NCI-H2227 (cell line): ENCODE measurements at regions not wholly inside any gene's neighbourhood (a gene's known extent, or its start where the extent isn't known, plus 50 kb on each side); places are given as distances from the start of the nearest gene placed in this dataset.

Experiments
- DNase-seq: peaks from one replicate; lab custom pipeline; 2025; ENCODE audit not compliant: unreplicated experiment; lab: John Stamatoyannopoulos, UW

GRCh38 chr15:91549581-91549980 is 303.9 kb upstream of the SLCO3A1 start:
- no peak for DNase-seq

DNA sequence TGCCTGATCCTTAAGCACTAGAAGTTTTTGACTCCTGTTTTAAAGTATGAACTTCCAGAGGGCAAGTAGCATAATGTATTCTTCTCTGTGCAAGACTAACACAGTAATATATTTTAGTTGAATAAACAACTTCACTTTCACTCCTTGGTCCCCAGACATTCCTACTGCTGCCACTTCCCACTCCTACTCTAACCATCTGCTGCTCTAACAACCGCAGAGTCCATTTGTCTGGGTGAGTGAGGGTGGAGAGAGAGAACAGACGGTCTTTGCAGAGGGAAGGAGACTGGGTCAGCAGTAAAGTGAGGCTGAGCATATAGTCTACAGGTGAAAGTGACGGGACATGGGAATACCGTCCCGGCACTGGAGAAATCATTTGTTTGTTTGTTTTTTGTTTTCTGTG is 301.0 kb upstream of the SLCO3A1 start:
- DNase-seq = peak; percentile 6

GRCh38 chr15:91553196-91553854 is 300.2 kb upstream of the SLCO3A1 start:
- DNase-seq = peak; percentile 75

- DNase-seq = no peak
Measured at GRCh38 chr15:91555312-91555711, 298.2 kb upstream of the SLCO3A1 start.

DNA sequence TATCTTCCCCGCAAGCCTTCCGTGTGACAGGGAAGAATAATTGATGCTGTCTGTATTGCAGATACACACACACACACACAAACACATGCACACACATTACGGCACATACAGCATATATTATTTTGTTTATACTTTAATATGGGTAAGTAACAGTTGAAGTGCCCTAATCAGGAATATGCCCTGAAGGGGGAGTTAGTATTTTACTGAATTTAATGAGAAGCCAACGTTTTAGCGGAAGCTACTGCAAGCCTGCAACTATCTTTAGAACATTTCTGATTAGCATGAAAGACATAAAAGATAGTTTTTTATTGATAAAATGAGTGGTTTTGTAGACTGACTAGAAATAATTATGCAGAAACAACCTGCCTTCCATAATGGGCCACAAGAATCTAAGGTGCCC is 296.6 kb upstream of the SLCO3A1 start:
- DNase-seq = no peak

- DNase-seq = no peak
Measured at GRCh38 chr15:91559066-91559465, 294.4 kb upstream of the SLCO3A1 start.

DNA sequence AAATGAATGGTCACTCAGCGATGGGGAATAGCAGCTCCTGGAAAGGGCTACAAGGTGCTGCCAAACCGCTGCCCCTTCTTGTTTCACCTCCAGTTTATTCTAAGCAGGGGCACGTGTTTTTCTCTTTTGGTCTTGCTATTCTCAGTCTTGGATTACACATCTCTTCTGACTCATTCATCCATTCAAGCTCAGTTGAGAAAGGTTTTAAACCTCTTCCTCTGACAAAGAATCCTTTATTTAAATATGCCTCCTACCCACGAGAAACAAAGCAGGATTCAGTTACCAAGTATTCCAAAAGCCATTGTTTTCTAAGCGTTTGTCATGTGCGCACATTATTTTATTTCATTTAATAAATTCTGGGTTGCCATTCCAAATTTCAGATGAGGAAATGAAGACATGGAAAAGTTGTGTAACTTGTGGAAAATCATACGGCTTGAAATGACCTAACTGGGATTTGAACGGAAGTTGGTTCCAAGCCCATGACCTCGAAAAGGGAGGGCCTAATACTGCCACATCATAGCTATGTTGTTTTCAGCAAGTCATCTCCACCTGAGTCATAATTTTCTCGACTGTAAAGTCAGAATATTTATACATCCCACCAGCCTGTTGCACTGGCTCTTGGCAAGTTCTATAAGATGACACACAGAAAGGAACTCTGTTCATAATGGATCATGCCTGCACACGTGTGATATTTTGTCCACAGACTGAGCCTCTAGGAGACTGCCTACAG is 292.0 kb upstream of the SLCO3A1 start:
- no peak for DNase-seq

GRCh38 chr15:91562698-91563097 is 290.8 kb upstream of the SLCO3A1 start:
- DNase-seq = no peak

- no peak for DNase-seq
Measured at GRCh38 chr15:91564631-91565030, 288.9 kb upstream of the SLCO3A1 start.

DNA sequence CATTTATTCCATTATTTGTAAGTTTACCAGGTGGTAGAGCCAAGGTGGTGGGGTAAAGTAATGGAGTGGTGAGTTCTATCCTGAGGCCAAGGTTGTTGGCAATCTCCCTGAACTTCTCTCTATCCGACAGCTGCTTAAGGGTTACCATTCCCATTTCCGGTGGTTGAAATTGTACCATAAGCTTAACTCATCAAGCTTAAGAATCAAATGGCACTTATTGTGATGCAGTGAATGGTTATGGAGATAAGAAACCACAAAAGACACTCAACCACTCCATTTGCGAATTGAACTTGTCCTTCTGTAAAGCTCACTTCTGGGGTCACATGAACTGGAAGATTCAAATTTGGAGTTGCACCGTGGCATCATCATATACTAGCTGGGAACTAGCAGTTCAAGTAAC is 287.4 kb upstream of the SLCO3A1 start:
- DNase-seq = no peak

- DNase-seq = no peak
Measured at GRCh38 chr15:91568036-91568435, 285.5 kb upstream of the SLCO3A1 start.

DNA sequence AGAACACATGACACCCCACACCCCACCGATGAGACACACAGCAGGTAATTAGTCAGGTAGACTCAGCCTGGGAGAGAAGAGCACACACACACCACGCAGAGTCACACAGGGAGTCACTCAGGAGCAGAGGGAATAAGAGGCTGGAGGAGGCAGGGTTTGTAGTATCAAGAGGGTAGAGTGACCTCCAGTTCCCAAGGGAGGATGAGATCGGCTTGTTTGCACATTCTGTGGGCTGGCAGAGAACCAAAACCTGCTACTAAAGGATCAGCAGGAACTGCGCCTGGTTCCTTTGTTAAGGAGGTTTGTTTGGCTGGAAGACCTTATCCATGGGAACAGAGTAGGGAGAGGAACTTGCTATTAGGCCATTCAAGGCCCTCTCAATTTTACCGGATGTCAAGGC is 281.4 kb upstream of the SLCO3A1 start:
- DNase-seq = peak; percentile 69

- no peak for DNase-seq
Measured at GRCh38 chr15:91576096-91576495, 277.4 kb upstream of the SLCO3A1 start.

DNA sequence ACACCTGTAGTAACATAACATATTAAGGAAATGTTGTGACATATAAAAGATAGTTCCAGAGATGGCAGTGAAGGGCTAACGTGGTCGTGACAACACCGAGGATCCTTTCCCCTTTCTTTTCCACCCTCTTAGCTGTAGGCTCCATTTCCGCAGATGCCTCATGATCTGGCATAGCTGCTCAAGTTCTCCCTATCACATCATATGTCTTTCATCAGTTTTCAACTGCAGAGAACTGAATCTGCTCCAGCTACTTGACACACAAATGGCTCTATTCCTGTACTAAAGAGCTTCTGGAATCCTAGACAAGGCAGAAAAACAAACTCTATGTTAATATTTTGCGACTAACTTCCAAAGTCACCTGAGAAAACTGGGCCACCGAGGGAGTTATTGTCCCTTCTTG is 275.0 kb upstream of the SLCO3A1 start:
- no peak for DNase-seq

DNA sequence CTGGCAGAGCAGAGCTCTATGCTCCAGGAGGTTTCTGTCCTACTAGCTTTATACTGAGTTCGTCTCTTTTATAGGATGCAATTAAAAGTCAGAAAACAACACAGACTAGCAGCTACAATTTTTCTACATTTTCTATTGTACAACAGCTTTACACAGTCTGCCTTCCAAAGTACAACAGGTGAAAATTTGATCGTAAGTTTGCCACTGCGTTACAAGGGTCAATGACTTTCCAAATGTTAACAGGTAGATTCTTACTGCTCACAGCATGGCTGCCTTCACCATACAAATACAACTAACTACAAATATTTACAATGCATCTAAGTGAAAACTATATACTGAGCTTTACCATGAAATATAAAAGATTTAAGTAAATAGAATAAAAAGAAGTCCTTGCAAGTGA is 268.6 kb upstream of the SLCO3A1 start:
- no peak for DNase-seq

DNA sequence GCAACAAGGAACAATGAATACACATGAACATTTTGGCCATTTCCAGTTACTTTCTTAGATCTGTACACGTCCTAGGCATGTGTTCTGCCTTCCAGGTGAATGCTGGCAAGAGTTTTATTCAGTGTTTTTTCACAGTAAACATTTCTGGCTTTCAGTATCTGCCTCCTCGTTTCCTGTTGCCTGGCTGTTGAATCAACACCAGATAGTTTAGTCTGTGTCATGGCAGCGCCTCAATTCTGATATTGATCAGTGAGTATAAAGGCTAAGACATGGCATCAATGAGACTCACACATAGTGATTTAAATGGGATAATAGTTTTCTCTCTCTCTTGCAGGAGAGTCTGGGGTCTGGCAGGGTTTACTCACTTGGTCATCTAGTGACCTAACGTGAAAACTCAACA is 266.9 kb upstream of the SLCO3A1 start:
- DNase-seq = no peak

- DNase-seq = no peak
Measured at GRCh38 chr15:91589360-91589759, 264.1 kb upstream of the SLCO3A1 start.

DNA sequence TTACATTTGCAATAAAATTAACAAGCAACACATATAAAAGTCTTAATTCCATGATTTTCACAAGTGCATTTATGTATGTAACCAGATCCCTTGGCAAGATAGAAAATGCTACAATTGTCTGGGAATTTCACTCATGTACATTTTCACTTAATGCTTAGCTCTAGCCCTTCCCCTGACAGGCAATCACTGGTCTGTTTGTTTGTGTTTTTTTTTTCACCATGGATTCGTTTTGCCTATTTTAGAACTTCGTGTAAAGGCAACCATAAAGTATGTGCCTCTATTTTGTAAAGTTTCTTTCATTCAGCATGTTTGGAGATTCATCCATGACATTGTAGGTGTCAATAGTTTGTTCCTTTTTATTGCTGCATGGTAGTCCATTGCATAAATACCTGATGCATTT is 260.9 kb upstream of the SLCO3A1 start:
- DNase-seq = no peak

- no peak for DNase-seq
Measured at GRCh38 chr15:91593067-91593466, 260.4 kb upstream of the SLCO3A1 start.

DNA sequence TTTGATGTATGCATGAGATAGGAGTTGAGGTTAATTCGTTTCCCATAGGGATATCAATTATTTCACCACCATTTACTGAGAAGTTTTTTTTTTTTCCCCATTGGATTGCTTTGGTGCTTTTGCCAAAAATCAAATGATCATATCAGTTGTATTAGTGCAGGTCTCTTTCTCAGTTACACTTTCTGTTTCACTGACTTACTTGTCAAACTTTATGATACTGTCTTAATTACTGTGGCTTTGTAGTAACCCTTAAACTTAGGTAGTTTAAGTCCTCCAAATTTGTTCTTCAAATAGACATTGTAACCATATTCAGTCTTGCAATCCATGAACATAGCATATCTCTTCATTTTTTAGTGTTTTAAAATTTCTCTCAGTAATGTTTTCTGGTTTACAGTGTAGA is 259.9 kb upstream of the SLCO3A1 start:
- DNase-seq = no peak

GRCh38 chr15:91599261-91599660 is 254.2 kb upstream of the SLCO3A1 start:
- peak; percentile 55 for DNase-seq

- no peak for DNase-seq
Measured at GRCh38 chr15:91603384-91604080, 250.0 kb upstream of the SLCO3A1 start.
